HUES64 (cell line): ENCODE measurements at regions not wholly inside any gene's neighbourhood (a gene's known extent, or its start where the extent isn't known, plus 50 kb on each side); places are given as distances from the start of the nearest gene placed in this dataset.

Experiments
- H3K27ac ChIP-seq: 2 replicates; pipeline ENCODE4 v1.7.0; 2013; ENCODE audit warnings: low read depth, low read length, inconsistent platforms
- H3K27me3 ChIP-seq: 2 replicates; pipeline ENCODE4 v1.6.1; 2013; ENCODE audit warnings: mild to moderate bottlenecking, low read length; ENCODE audit not compliant: insufficient read depth
- H3K36me3 ChIP-seq: 2 replicates; pipeline ENCODE4 v1.6.1; 2013; ENCODE audit warnings: mild to moderate bottlenecking, low read length; ENCODE audit not compliant: insufficient read depth
- H3K4me1 ChIP-seq: 2 replicates; pipeline ENCODE4 v1.6.1; 2013; ENCODE audit warnings: mild to moderate bottlenecking, low read length, moderate library complexity; ENCODE audit not compliant: insufficient read depth
- H3K4me3 ChIP-seq: 2 replicates; pipeline ENCODE4 v1.5.1; 2013; ENCODE audit warnings: mild to moderate bottlenecking, low read length, moderate library complexity
- H3K9ac ChIP-seq: 2 replicates; pipeline ENCODE4 v1.6.1; 2013; ENCODE audit warnings: mild to moderate bottlenecking, low read depth, low read length
- H3K9me3 ChIP-seq: 2 replicates; pipeline ENCODE4 v1.6.1; 2013; ENCODE audit warnings: low read depth, low read length; ENCODE audit not compliant: insufficient read depth
- WGBS: fragments of 150-250, 120-280 bp; methylation state at CpG from one replicate; pipeline ENCODE4 v1.1.7; 2013; ENCODE audit warnings: missing lambda C conversion rate; 5-methylcytosine and 5-hydroxymethylcytosine counted together

DNA sequence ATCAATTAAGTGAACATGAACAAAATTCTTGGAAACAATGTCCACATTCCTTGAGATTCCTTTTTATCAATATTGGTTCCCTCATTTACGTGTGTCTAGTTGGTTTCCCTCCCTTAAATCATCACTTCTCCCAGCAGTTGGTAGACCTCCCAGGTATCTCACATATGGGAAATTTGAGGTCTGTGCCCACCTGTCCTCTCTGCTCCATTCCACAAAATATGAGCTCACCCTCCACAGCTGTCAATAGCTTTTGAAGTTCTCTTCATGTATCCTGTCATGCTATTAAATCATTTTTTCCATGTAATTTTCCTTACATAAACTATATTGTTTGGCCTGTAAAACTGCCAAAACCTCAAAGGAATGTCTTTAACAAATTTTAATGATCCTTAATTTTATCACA lies 992.2 kb upstream of the ACVR2A start:
- peaks cover 37% of the 10 kb centered on the region for H3K4me1 ChIP-seq
- no peak overlapping the region for H3K27ac ChIP-seq
- no peak overlapping the region for H3K9ac ChIP-seq
- WGBS, result 100% methylated on average over 1 of the region's 1 CpG
- no peak overlapping the region for H3K4me3 ChIP-seq
- no peaks in the 10 kb centered on the region for H3K36me3 ChIP-seq
- H3K9me3 ChIP-seq, result no peaks in the 10 kb centered on the region
- no peaks in the 10 kb centered on the region for H3K27me3 ChIP-seq

- H3K4me1 ChIP-seq, result peaks cover 37% of the 10 kb centered on the region
- H3K27me3 ChIP-seq, result no peaks in the 10 kb centered on the region
- H3K4me3 ChIP-seq, result no peak overlapping the region
- no peak overlapping the region for H3K27ac ChIP-seq
- no peaks in the 10 kb centered on the region for H3K36me3 ChIP-seq
- H3K9ac ChIP-seq, result no peak overlapping the region
- 98% methylated on average over 1 of the region's 3 CpGs for WGBS
- H3K9me3 ChIP-seq, result no peaks in the 10 kb centered on the region
These were observed 994.1 kb upstream of the ACVR2A start for GRCh38 chr2:146850746-146851145.

- Histone ChIP-seq H3K4me3 (no peak overlapping the region), H3K4me1 (0 out of 2 replicates have a peak, but pooled peaks cover 11% of the 10 kb centered on the region), H3K9me3 (no peaks in the 10 kb centered on the region), H3K36me3 (no peaks in the 10 kb centered on the region), H3K9ac (no peak overlapping the region), H3K27me3 (no peaks in the 10 kb centered on the region), H3K27ac (no peak overlapping the region)
These were observed 997.0 kb upstream of the ACVR2A start for GRCh38 chr2:146847846-146848245.

- no peaks in the 10 kb centered on the region for H3K27me3 ChIP-seq
- H3K4me3 ChIP-seq, result no peak overlapping the region
- 92% methylated on average over 6 of the region's 6 CpGs for WGBS
- H3K9me3 ChIP-seq, result no peaks in the 10 kb centered on the region
- H3K4me1 ChIP-seq, result 0 out of 2 replicates have a peak, but pooled peaks cover 8% of the 10 kb centered on the region
- no peak overlapping the region for H3K9ac ChIP-seq
- H3K27ac ChIP-seq, result no peak overlapping the region
- H3K36me3 ChIP-seq, result no peaks in the 10 kb centered on the region
These were observed 1000.4 kb upstream of the ACVR2A start for GRCh38 chr2:146844226-146844990.

GRCh38 chr2:146837857-146838256 lies 1007.0 kb upstream of the ACVR2A start:
- H3K9me3 ChIP-seq, result no peaks in the 10 kb centered on the region
- no peaks in the 10 kb centered on the region for H3K27me3 ChIP-seq
- H3K36me3 ChIP-seq, result no peaks in the 10 kb centered on the region
- H3K4me3 ChIP-seq, result no peak overlapping the region
- H3K4me1 ChIP-seq, result no peaks in the 10 kb centered on the region
- H3K27ac ChIP-seq, result no peak overlapping the region
- H3K9ac ChIP-seq, result no peak overlapping the region

- H3K4me1 ChIP-seq, result peaks cover 11% of the 10 kb centered on the region
- H3K36me3 ChIP-seq, result no peaks in the 10 kb centered on the region
- no peaks in the 10 kb centered on the region for H3K9me3 ChIP-seq
- H3K9ac ChIP-seq, result no peak overlapping the region
- no peaks in the 10 kb centered on the region for H3K27me3 ChIP-seq
- no peak overlapping the region for H3K27ac ChIP-seq
- H3K4me3 ChIP-seq, result no peak overlapping the region
These were observed 1018.4 kb upstream of the ACVR2A start for GRCh38 chr2:146826388-146826787.

GRCh38 chr2:146821836-146822316 lies 1023.0 kb upstream of the ACVR2A start:
- Histone ChIP-seq H3K4me1 (peaks cover 32% of the 10 kb centered on the region), H3K9ac (no peak overlapping the region), H3K27me3 (no peaks in the 10 kb centered on the region), H3K27ac (no peak overlapping the region), H3K36me3 (no peaks in the 10 kb centered on the region), H3K4me3 (no peak overlapping the region), H3K9me3 (no peaks in the 10 kb centered on the region)
- WGBS, result 90% methylated on average over 2 of the region's 2 CpGs

GRCh38 chr2:146820672-146821071 lies 1024.2 kb upstream of the ACVR2A start:
- 92% methylated on average over 2 of the region's 3 CpGs for WGBS
- Histone ChIP-seq H3K27me3 (no peaks in the 10 kb centered on the region), H3K4me1 (peaks cover 32% of the 10 kb centered on the region), H3K4me3 (no peak overlapping the region), H3K36me3 (no peaks in the 10 kb centered on the region), H3K9me3 (no peaks in the 10 kb centered on the region), H3K9ac (no peak overlapping the region), H3K27ac (no peak overlapping the region)

- Histone ChIP-seq H3K27ac (peak overlapping the region; percentile 11; the same call in 1 of the 2 replicates), H3K9ac (no peak overlapping the region), H3K9me3 (no peaks in the 10 kb centered on the region), H3K27me3 (no peaks in the 10 kb centered on the region), H3K4me1 (peaks cover 32% of the 10 kb centered on the region), H3K4me3 (no peak overlapping the region), H3K36me3 (no peaks in the 10 kb centered on the region)
- WGBS, result 100% methylated on average over 1 of the region's 1 CpG
These were observed 1026.7 kb upstream of the ACVR2A start for GRCh38 chr2:146818122-146818521.

- Histone ChIP-seq H3K36me3 (no peaks in the 10 kb centered on the region), H3K9me3 (no peaks in the 10 kb centered on the region), H3K4me1 (peaks cover 32% of the 10 kb centered on the region), H3K9ac (no peak overlapping the region), H3K27me3 (no peaks in the 10 kb centered on the region), H3K27ac (peak overlapping the region; percentile 11; the same call in 1 of the 2 replicates), H3K4me3 (no peak overlapping the region)
- no CpG with 5 or more reads among the region's 1 CpG for WGBS
These were observed 1027.2 kb upstream of the ACVR2A start for GRCh38 chr2:146817613-146818012.

- Histone ChIP-seq H3K9me3 (no peaks in the 10 kb centered on the region), H3K36me3 (no peaks in the 10 kb centered on the region), H3K27me3 (no peaks in the 10 kb centered on the region), H3K4me1 (peaks cover 13% of the 10 kb centered on the region), H3K27ac (no peak overlapping the region), H3K4me3 (no peak overlapping the region), H3K9ac (no peak overlapping the region)
- 88% methylated on average over 1 of the region's 1 CpG for WGBS
These were observed 1029.9 kb upstream of the ACVR2A start for GRCh38 chr2:146814971-146815370.
